H1 (cell line): ENCODE measurements at regions not wholly inside any gene's neighbourhood (a gene's known extent, or its start where the extent isn't known, plus 50 kb on each side); places are given as distances from the start of the nearest gene placed in this dataset.

Source experiments
- ASH2L ChIP-seq: fragments of 200-600, 300-600 bp; sonication (generic); IDR thresholded peaks from one replicate; pipeline ENCODE4 v1.7.1; 2017; ENCODE audit warnings: low read length
- TF ChIP-seq, protein P1 (sequence below): fragments of 300-600 bp; sonication (generic); IDR thresholded peaks from 2 replicates; pipeline ENCODE4 v1.7.1; 2012; ENCODE audit warnings: low read length, moderate library complexity, mild to moderate bottlenecking, inconsistent platforms; ENCODE audit not compliant: insufficient replicate concordance

DNA sequence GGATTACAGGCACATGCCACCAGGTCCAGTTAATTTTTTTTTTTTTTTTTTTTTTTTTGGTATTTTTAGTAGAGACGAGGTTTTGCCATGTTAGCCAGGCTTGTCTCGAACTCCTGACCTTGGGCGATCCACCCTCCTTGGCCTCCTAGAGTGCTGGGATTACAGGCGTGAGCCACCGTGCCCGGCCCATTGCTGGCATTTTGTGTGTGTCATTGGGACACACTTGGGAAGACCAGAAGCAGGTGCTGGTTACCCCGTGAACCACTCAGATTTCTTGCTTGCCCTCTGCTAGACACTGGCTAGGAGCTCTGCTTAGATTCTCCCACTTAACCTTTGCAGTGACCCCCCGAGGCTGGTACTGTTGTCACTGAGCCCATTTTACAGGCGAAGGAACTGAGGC, 229.3 kb downstream of the IRF8 start (continued):
- TF ChIP-seq, protein P1, sequence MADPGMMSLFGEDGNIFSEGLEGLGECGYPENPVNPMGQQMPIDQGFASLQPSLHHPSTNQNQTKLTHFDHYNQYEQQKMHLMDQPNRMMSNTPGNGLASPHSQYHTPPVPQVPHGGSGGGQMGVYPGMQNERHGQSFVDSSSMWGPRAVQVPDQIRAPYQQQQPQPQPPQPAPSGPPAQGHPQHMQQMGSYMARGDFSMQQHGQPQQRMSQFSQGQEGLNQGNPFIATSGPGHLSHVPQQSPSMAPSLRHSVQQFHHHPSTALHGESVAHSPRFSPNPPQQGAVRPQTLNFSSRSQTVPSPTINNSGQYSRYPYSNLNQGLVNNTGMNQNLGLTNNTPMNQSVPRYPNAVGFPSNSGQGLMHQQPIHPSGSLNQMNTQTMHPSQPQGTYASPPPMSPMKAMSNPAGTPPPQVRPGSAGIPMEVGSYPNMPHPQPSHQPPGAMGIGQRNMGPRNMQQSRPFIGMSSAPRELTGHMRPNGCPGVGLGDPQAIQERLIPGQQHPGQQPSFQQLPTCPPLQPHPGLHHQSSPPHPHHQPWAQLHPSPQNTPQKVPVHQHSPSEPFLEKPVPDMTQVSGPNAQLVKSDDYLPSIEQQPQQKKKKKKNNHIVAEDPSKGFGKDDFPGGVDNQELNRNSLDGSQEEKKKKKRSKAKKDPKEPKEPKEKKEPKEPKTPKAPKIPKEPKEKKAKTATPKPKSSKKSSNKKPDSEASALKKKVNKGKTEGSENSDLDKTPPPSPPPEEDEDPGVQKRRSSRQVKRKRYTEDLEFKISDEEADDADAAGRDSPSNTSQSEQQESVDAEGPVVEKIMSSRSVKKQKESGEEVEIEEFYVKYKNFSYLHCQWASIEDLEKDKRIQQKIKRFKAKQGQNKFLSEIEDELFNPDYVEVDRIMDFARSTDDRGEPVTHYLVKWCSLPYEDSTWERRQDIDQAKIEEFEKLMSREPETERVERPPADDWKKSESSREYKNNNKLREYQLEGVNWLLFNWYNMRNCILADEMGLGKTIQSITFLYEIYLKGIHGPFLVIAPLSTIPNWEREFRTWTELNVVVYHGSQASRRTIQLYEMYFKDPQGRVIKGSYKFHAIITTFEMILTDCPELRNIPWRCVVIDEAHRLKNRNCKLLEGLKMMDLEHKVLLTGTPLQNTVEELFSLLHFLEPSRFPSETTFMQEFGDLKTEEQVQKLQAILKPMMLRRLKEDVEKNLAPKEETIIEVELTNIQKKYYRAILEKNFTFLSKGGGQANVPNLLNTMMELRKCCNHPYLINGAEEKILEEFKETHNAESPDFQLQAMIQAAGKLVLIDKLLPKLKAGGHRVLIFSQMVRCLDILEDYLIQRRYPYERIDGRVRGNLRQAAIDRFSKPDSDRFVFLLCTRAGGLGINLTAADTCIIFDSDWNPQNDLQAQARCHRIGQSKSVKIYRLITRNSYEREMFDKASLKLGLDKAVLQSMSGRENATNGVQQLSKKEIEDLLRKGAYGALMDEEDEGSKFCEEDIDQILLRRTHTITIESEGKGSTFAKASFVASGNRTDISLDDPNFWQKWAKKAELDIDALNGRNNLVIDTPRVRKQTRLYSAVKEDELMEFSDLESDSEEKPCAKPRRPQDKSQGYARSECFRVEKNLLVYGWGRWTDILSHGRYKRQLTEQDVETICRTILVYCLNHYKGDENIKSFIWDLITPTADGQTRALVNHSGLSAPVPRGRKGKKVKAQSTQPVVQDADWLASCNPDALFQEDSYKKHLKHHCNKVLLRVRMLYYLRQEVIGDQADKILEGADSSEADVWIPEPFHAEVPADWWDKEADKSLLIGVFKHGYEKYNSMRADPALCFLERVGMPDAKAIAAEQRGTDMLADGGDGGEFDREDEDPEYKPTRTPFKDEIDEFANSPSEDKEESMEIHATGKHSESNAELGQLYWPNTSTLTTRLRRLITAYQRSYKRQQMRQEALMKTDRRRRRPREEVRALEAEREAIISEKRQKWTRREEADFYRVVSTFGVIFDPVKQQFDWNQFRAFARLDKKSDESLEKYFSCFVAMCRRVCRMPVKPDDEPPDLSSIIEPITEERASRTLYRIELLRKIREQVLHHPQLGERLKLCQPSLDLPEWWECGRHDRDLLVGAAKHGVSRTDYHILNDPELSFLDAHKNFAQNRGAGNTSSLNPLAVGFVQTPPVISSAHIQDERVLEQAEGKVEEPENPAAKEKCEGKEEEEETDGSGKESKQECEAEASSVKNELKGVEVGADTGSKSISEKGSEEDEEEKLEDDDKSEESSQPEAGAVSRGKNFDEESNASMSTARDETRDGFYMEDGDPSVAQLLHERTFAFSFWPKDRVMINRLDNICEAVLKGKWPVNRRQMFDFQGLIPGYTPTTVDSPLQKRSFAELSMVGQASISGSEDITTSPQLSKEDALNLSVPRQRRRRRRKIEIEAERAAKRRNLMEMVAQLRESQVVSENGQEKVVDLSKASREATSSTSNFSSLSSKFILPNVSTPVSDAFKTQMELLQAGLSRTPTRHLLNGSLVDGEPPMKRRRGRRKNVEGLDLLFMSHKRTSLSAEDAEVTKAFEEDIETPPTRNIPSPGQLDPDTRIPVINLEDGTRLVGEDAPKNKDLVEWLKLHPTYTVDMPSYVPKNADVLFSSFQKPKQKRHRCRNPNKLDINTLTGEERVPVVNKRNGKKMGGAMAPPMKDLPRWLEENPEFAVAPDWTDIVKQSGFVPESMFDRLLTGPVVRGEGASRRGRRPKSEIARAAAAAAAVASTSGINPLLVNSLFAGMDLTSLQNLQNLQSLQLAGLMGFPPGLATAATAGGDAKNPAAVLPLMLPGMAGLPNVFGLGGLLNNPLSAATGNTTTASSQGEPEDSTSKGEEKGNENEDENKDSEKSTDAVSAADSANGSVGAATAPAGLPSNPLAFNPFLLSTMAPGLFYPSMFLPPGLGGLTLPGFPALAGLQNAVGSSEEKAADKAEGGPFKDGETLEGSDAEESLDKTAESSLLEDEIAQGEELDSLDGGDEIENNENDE = no peak
- TF ChIP-seq ASH2L = no peak
- TF ChIP-seq, all 59 proteins: peak for 0
